HG02623 (cell line): ENCODE measurements at regions not wholly inside any gene's neighbourhood (a gene's known extent, or its start where the extent isn't known, plus 50 kb on each side); places are given as distances from the start of the nearest gene placed in this dataset.
"Not testable (repeated sequence)": the region's sequence is repeated elsewhere in the genome, so short reads cannot be mapped to it uniquely, and the experiment has no call there.

Experiments
- ATAC-seq: cut with Tn5 transposase; IDR thresholded peaks from one replicate; pipeline ENCODE4 v1.9.1; 2021; ENCODE audit warnings: moderate library complexity; ENCODE audit not compliant: unreplicated experiment

DNA sequence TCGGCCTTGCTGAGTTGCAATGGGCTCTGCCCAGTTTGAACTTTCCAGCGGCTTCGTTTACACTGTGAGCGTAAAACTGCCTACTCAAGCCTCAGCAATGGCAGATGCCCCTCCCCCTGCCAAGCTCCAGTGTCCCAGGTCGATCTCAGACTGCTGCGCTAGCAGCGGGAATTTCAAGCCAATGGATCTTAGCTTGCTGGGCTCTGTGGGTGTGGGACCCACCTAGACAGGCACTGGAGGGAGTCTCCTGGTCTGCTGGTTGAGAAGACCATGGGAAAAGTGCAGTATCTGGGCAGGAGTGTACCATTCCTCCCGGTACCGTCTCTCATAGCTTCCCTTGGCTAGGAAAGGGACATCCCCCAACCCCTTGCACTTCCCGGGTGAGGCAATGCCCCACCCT lies 88.2 kb downstream of the KLHL28 start:
- no peak for ATAC-seq

DNA sequence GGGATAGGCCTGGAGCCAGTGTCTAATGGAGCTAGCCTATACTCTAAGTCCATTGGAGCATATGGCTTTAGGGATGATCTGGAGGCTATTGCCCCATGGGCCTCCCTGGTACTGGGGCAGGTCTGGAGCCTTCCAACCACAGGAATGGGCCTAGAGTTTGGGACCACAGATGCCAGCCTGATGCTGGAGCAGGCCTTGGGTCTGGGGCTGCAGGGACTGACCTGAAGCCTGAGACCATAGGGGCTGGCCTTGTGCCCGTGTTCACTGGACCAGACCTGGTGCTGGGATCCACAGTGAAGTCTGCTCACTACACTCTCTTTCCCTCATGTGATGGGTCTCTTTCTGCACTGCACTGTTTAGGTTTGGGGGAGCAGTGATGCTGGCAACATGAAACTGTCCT lies 95.0 kb downstream of the KLHL28 start:
- ATAC-seq: no peak

DNA sequence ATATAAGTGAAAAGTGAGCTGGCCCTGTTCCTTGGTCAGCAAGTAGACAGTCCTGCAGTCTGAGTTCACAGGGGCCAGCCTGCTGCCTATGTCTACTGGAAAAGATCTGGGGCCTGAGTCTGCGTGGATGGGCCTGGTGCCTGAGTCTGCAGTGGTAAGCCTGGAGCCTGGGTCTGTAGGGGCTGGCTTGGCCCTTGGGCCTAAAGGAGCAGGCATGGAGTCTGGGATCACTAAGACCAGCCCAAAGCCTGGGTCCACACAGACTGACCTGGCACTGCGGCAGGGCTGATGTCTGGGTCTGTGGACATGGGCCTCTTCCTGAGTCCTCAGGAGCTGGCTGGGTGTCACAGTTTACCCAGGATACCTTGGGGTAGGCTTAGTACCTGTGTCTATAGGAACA lies 95.4 kb downstream of the KLHL28 start:
- ATAC-seq: no peak

DNA sequence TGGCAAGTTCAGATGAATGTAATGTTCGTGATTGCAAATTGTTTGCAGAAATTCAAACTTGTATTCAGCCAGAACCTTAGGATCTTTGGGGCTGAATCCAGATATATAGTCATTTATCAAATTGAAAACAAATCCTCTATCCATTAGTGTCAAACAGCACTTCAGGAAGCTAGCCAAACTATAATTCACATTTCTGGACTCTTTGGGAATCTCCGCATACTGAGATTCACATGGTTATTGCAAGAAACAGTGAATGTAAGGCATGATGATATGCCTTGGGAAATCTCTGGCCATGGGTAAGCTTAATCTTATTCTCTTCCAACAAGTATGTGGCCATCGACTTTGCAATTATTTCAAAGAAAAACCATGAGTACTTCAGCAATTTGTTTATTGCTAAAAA lies 98.5 kb downstream of the KLHL28 start:
- no peak for ATAC-seq

DNA sequence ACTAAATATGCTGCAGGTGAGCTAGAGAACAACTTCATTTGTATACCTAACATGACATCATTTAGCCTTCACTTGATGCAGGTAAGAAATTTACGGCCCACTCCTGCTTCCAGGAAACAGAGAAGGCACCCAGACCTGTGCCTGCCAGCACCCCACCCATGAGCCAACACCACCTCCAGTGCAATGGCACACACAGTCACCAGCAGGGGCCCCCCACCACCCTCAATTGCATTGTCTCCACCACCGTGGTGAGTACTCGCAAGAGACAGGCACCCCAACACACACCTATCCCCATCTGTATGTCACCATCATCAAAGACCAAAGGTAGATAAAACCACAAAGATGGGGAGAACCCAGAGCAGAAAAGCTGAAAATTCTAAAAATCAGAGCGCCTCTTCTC lies 107.6 kb downstream of the KLHL28 start:
- ATAC-seq: no peak

DNA sequence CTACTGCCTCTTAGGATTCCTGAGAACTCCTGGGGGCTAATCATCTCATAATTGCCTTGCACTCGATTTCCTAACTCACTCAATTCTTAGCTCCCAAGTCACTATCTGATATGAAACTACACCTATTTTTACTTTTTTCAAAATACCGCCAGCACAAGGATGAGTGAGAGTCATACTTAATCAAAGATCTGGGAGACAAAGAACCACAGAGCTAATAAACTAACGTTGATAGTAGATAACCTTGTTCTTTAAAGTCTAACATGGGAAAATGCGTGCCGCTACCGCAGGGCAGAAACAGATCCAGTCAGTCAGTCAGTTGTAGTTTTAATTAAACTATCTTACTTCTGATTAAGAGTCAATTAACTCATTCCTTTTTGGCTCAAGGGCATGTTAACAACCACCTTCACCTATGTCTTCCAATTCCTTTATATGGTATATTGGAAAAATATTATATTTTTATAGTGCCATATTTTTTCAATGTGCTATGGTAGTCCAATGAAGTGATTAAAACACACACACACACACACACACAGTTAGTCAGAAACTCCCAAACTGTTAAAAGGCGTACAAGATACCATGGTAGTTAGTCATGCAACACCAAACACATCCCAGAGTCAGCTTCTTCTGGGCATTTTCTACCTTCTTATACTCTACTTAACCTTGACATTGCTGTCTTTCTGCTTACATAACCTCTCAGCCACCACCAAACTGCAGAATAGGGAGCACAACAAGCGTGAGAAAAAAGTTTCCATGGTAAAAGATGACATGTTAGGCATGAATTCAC lies 114.0 kb downstream of the KLHL28 start:
- ATAC-seq: no peak

DNA sequence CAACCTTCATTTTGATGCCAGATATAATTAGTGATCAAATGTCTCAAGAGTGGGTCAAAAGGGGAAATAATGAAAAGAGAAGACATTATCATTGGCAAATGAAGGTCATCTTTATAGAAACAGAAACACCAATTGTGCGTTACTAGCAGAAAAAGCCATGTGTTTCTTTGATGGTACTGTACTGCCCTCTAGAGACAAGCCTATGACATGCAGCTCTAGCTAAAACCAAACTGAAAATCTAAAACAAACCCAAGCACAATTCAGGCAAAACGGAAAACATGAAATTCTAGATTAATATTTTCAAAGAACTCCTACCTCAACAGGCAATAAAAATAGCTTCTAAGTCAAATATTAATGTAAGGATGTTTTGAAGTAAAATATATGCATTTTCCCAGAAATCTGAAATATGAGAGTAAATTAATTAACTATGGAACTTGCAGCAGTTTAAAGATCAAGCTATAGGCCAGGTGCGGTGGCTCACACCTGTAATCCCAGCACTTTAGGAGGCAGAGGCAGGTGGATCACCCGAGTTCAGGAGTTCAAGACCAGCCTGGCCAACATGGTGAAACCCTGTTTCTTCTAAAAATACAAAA lies 115.4 kb downstream of the KLHL28 start:
- peak; percentile 66 for ATAC-seq

DNA sequence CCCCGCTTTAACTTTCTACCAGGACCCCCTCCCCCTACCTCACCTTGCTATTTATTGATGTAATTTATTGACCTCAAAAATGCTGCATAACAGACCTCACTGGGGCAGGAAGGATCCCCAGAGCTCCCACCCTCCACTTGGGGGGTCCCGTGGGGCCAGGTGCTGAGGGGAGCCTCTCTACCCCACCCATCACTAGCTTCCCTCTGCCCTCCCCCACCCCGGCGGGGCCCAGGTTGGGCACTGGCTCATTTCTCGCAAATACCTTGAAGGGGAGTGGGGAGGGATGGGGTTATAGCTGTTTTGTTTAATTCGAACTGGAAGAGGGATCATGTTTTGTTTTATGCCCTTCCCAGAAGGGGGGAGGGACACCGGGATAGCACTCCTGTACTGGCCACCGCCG lies 125.8 kb downstream of the KLHL28 start:
- ATAC-seq: not testable (repeated sequence)

DNA sequence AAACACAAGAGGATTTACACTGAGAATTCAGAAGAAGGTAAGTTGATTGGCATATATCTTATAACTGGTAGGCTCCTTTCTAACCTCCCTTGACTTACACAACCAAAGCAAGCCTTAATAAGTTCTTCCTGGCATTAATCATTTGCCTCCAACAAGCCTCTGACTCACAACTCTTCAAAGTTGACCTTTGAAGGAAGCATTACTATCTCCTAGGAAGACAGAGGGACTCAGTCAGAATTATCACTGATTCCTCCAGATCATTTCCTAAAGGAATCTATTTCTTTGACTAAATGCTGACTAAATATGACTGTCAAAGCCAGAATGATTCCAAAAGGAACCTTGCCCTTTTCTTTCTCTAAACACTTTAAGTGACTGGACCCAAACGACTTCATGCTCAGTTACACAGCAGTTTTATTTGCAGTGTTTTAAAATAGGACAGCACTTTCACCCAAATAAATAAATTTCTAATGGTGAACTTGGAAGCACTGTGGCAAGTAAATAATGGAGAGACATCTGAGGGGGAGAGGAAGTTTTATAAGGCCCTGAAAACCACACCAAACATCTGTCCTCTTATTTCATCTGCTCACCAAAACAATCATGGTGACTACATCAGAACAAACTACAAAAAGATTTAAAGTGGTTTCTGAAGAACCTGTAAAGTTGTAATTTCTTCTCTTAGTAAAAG lies 128.2 kb downstream of the KLHL28 start:
- no peak for ATAC-seq

DNA sequence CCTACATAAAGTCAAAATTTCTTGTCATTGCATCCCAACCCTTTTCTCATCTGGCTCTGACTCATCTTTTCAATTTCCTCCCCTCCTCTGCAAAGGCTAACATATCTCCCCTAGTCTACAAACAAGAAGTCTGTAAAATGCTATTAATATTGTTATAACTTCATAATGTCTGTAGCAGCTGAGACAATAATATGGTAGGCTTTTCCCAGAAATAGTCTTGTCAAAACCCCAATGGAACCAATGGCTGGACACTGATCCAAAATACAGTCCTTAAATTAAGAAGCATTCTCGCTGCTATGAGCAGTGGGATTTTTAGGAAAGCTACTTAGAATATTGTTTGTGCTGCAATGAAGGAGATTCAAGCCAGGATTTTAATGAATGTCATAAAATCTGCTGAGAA lies 131.4 kb downstream of the KLHL28 start:
- no peak for ATAC-seq

DNA sequence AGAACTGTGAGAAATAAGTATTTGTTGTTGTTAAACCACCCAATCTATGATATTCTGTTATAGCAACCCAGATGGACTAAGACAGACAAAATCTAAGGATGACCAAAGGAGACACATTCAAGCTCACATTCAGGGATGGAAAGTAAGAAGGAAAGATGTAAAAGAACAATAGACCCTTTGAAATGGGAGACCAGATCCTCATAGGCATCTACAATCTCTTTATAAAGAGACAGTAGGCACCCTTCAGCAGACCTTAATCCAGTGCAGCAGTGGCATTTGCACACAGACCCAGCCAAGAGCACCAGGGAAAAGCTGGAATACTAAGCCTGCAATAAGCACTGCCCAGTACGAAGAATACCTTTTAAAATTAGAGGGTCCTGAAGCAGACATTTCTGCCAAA lies 132.7 kb downstream of the KLHL28 start:
- no peak for ATAC-seq

DNA sequence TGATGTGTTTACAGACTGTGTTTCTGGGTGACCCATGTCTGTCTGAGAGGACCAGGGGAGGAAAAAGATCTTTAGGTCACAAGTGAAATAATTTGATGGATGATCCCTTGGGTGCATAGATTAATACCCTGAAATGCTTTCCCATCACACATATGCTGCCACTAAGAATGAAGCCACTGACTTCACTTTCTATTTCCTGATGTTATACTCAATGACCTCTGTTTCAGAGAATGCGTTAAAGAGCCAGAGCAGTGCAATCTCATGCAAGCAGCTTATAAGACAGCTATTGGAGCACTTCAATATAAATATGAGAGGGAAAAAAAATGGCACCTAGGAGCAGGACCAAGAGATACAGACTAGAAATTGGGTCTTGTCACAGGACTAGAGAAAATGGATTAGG lies 133.7 kb downstream of the KLHL28 start:
- no peak for ATAC-seq

DNA sequence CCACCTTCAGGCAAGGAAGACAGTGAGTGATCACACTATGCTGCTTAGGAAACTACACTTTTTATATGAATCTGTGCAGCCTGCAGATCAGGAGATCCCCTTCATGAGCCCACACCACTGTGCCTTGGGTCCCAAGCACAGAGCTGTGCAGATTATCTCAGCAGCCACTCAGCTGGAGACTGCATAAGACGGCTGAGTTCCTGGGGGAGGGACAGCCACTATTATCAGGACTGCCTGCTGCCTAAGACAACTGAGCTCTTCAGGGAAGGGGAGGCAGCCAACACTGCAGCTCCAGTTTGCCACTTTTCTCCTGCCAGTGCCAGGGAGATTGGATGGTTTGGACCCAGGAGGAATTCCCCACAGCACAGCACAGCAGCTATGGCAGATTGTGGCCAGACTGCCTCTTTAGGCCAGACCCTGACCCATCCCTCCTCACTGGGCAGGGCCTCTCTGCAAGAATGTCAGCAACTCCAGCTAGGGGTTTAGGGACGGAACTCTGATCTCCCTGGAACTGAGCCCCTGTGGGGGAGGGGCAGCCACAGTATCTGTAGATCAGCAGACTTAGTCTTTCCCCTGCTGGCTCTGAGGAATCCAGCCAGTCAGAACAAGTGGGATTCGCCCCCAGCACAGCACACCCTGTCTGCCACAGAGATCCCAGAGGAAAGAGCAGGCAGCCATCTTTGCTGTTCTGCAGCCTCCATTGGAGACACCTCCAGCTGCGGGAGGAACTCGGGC lies 141.3 kb downstream of the KLHL28 start:
- ATAC-seq: no peak

DNA sequence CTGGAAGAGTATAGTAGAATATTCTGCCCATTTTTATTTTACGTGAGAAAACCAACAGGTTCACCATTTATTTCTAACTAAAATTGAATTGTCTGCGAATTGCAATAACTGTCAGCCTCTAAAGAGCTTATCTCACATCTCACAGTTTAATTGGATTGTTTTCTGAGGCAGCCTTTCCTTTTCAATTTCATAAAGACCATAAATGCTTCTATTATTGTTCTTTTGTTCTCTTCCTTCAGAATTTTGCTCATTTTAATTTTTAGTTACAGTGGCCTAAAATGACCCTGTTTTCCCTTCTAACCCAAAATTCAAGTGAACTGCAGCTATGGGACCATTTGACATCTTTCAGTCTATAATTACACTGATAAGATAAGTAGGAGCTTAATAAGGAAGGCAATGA lies 147.6 kb downstream of the KLHL28 start:
- ATAC-seq: no peak

DNA sequence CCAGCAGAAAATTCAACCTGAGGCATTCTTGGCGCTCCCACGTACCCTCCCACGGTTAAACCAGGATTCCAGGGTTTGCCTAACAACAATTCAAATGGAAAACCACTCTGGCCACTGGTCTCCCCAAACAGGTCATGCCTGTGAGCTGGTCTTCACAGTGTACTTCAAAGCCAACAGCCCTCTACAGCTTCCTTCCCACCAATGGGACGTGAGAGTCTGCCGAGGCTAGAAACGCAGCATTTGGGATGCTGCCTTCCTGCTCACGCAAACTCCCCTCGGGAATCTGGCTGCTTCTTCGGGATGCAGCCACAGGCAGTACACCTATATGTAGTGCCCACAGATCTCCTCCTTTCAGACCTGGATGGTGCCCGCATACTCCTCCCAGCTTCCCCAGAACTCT lies 149.1 kb downstream of the KLHL28 start:
- no peak for ATAC-seq

DNA sequence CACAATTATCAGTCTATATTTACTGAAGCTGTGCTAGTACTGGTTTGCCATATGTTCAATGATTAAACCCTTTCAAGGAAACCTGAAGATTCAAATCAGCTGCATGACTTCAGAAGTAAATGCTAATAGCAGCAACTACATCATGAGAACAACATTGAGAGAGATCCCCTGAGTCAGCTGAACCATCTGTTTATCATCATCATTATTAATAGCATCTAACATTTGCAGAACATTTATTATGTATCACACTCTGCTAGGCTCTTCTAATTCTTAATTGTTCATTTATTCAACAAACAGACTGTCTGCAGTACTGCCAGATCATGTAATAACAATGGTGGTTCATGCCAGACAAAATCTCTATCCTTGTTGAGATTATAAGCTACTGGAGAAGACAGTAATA lies 157.4 kb downstream of the KLHL28 start:
- ATAC-seq: no peak

DNA sequence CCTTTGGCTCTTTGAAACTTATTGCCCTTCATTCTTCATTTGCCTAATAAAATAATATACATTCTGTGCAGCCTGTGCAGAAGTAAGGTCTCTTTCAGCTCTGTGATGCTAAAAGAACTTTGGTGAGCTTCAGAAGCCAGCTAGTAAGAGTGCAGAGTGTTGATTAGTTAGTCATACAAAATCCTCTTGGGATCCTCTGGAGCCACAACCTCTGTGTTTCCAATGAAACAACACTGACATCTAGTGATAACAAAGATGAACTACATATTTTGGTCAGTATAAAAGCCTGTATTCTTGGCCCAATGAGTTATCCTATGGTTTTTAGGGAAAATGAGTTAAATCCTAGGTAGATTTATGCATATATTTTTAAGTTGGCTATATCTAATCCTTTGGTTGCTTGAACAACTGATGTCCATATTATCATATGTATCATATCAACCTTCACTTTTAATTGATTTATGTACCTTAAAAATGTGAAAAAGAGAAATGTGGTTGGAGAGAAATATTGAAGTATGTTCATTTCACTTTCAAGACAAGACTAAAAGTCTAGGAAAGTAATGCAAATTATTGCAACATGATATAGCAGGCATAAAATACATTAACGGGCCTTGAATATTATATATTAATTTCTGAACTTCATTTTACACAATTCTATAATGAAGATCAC lies 158.4 kb downstream of the KLHL28 start:
- peak; percentile 89 for ATAC-seq

DNA sequence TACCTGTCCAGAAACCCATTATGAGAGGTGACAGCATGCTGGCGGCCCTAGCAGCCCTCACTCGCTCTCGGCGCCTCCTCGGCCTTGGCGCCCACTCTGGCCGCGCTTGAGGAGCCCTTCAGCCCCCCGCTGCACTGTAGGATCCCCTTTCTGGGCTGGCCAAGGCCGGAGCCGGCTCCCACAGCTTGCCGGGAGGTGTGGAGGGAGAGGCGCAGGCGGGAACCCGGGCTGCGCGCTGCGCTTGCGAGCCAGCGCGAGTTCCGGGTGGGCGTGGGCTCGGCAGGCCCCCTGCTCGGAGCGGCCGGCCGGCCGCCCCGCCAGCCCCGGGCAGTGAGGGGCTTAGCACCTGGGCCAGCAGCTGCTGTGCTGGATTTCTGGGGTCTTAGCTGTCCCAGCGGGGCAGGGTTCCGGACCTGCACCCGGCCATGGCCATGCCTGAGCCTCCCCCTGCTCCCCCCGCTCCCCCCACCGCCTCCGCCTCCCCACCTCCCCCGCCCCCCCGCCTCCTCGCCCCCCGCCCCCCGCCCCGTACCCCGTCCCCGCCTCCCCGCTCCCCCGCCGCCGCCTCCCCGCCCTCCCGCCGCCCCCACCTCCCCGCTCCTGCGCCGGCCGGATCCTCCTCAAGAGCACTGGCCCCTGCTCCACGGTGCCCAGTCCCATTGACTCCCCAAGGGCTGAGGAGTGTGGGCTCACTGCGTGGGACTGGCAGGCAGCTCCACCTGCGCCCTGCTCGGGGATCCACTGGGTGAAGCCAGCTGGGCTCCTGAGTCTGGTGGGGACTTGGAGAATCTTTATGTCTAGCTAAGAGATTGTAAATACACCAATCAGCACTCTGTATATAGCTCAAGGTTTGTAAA lies 163.1 kb downstream of the KLHL28 start:
- no peak for ATAC-seq

DNA sequence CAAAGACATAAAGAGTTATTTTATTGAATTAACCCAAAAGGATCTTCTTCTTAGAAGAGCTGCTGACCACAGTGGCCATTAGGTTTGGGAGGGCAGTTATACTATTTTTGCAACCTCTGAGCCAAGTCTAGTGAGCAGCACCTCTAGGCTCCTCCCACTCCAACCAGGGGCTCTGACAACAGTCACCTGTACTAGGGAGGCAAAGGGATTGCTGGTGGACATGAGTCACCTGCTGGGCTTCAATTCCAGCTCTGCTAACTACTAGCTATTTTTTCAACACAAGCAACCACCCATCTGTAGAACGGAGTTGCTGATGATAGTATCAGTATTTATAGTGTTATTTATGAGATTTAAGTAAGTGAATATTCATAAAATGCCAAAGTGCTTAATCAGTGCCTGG lies 166.0 kb downstream of the KLHL28 start:
- ATAC-seq: no peak

DNA sequence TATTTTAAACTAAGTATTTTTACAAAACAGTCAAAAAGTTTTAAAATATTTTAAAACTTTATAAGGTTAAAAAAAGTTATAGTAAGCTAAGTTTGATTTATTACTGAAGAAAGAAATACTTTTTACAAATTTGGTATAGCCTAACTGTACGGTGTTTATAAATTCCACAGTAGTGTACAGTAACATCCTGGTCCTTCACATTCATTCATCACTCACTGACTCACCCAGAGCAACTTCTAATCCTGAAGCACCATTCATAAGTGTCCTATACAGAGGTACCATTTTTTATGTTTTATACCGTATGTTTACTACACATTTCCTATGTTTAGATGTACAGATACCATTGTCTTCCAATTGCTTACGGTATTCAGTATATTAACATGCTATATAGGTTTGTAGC lies 170.0 kb downstream of the KLHL28 start:
- no peak for ATAC-seq
